Suprapubic skin (tissue), 4 donors: ENCODE measurements at regions not wholly inside any gene's neighbourhood (a gene's known extent, or its start where the extent isn't known, plus 50 kb on each side); places are given as distances from the start of the nearest gene placed in this dataset.
"Not testable (repeated sequence)": the region's sequence is repeated elsewhere in the genome, so short reads cannot be mapped to it uniquely, and the experiment has no call there.

Experiments
- DNase-seq, 2 donors: peaks; one replicate each; pipeline ENCODE4 v3.0.0-alpha.2; 2019; ENCODE audit warnings: low spot score in 2 of 2
- H3K27ac ChIP-seq: fragments of 200-600 bp; sonication (generic); one replicate; pipeline ENCODE4 v1.5.1; 2019
- H3K27me3 ChIP-seq: fragments of 200-600 bp; sonication (generic); one replicate; pipeline ENCODE4 v1.5.1; 2019
- H3K36me3 ChIP-seq: fragments of 200-600 bp; sonication (generic); one replicate; pipeline ENCODE4 v1.5.1; 2019
- H3K4me1 ChIP-seq: fragments of 200-600 bp; sonication (generic); one replicate; pipeline ENCODE4 v1.5.1; 2019
- H3K4me3 ChIP-seq: fragments of 200-600 bp; sonication (generic); one replicate; pipeline ENCODE4 v1.5.1; 2019; ENCODE audit warnings: mild to moderate bottlenecking
- H3K9me3 ChIP-seq: fragments of 200-600 bp; sonication (generic); one replicate; pipeline ENCODE4 v1.5.1; 2019
- CTCF ChIP-seq, 2 donors: fragments of 200-600 bp in 1 of 2; fragments of 450-650 bp in 1 of 2; sonication (generic) in 1 of 2; IDR thresholded peaks; one replicate each; pipeline ENCODE4 v1.5.1; 2016 to 2019; ENCODE audit warnings: antibody characterized with exemption in 2 of 2, mild to moderate bottlenecking in 1 of 2, moderate library complexity in 1 of 2
- EP300 ChIP-seq: sonication (generic); formaldehyde crosslinking; IDR thresholded peaks from one replicate; pipeline ENCODE4 v1.6.1; 2017; ENCODE audit warnings: antibody characterized with exemption
- POLR2A ChIP-seq, 2 donors: fragments of 450-650 bp; IDR thresholded peaks; one replicate each; pipeline ENCODE4 v1.6.1; 2017; ENCODE audit warnings: antibody characterized with exemption in 2 of 2, mild to moderate bottlenecking in 2 of 2, moderate library complexity in 2 of 2
- POLR2AphosphoS5 ChIP-seq, 3 donors: sonication (generic); formaldehyde crosslinking; IDR thresholded peaks; one replicate each; pipeline ENCODE4 v1.6.1; 2017; ENCODE audit warnings: antibody characterized with exemption in 3 of 3
- WGBS: methylation state at CpG from one replicate; pipeline ENCODE4 v1.1.5; 2018; 5-methylcytosine and 5-hydroxymethylcytosine counted together

DNA sequence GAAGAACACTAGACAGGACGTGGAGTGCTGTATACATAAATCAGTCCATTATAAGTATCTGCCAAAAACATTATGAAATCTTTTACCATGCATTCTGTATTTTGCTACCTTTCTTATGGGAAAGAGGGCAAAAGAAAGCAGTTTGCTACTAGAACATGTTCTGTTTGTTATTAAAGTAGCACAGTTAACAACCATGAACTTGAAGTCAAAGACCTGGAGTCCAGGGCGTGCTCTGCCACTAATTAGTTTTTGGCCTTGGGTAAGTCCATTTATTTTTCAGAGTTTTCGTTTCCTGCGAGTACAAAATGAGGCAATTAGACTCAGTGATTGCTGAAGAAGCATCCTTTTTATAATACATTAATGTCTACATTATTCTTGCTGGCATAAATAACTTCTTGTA is 143.3 kb upstream of the AGTR1 start:
- H3K27ac ChIP-seq: no peak overlapping the region
- 45% methylated on average over 4 of the region's 4 CpGs for WGBS
- no peaks in the 10 kb centered on the region for H3K9me3 ChIP-seq
- no peak overlapping the region for H3K4me3 ChIP-seq
- TF ChIP-seq POLR2A (IDR thresholded peaks at IDR 0.05) (no peak), POLR2AphosphoS5 (IDR thresholded peaks at IDR 0.05) (no peak), EP300 (no peak), CTCF (IDR thresholded peaks at IDR 0.05) (no peak)
- no peaks in the 10 kb centered on the region for H3K36me3 ChIP-seq
- H3K4me1 ChIP-seq: no peaks in the 10 kb centered on the region
- DNase-seq: no peak
- H3K27me3 ChIP-seq: no peaks in the 10 kb centered on the region

GRCh38 chr3:148556664-148557063 is 141.0 kb upstream of the AGTR1 start:
- Histone ChIP-seq H3K9me3 (no peaks in the 10 kb centered on the region), H3K4me3 (no peak overlapping the region), H3K27me3 (no peaks in the 10 kb centered on the region), H3K4me1 (no peaks in the 10 kb centered on the region), H3K36me3 (no peaks in the 10 kb centered on the region), H3K27ac (no peak overlapping the region)
- WGBS: 75% methylated on average over 1 of the region's 1 CpG
- no peak for DNase-seq
- TF ChIP-seq POLR2A (IDR thresholded peaks at IDR 0.05) (no peak), EP300 (no peak), POLR2AphosphoS5 (IDR thresholded peaks at IDR 0.05) (no peak), CTCF (IDR thresholded peaks at IDR 0.05) (no peak)

- H3K27me3 ChIP-seq, H3K9me3 ChIP-seq, H3K4me1 ChIP-seq, H3K4me3 ChIP-seq, DNase-seq, H3K27ac ChIP-seq, H3K36me3 ChIP-seq: not testable (repeated sequence)
- WGBS: 59% methylated on average over 3 of the region's 3 CpGs
These were observed 120.1 kb upstream of the AGTR1 start for GRCh38 chr3:148577579-148577978.

- WGBS: 10% methylated on average over 1 of the region's 1 CpG
- DNase-seq: no peak
- H3K4me3 ChIP-seq: no peak overlapping the region
- H3K27me3 ChIP-seq: no peaks in the 10 kb centered on the region
- H3K27ac ChIP-seq: no peak overlapping the region
- H3K36me3 ChIP-seq: no peaks in the 10 kb centered on the region
- no peaks in the 10 kb centered on the region for H3K9me3 ChIP-seq
- TF ChIP-seq POLR2AphosphoS5 (IDR thresholded peaks at IDR 0.05) (no peak), EP300 (no peak), CTCF (IDR thresholded peaks at IDR 0.05) (no peak), POLR2A (IDR thresholded peaks at IDR 0.05) (no peak)
- no peaks in the 10 kb centered on the region for H3K4me1 ChIP-seq
These were observed 115.6 kb upstream of the AGTR1 start for GRCh38 chr3:148582126-148582525.

DNA sequence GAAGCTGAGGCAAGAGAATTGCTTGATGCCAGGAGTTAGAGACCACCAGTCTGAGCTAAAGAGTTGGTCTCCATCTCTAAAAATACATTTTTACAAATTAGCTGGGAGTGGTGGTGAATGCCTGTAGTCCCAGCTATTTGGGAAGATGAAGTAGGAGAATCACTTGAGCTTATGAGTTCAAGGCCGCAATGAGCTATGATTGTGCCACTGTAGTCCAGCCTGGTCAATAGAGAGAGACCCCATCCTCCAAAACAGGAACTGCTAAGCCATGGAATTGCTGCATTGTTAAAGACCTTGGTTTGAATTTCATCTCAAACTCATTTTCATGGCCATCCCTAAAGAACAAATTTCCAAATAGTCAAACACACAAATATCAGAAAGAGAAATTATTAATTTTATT is 113.9 kb upstream of the AGTR1 start:
- no peak overlapping the region for H3K4me3 ChIP-seq
- DNase-seq: no peak
- WGBS: 93% methylated on average over 1 of the region's 1 CpG
- H3K27ac ChIP-seq: no peak overlapping the region
- no peaks in the 10 kb centered on the region for H3K27me3 ChIP-seq
- H3K4me1 ChIP-seq: no peaks in the 10 kb centered on the region
- no peaks in the 10 kb centered on the region for H3K36me3 ChIP-seq
- TF ChIP-seq EP300 (no peak), CTCF (IDR thresholded peaks at IDR 0.05) (no peak), POLR2AphosphoS5 (IDR thresholded peaks at IDR 0.05) (no peak), POLR2A (IDR thresholded peaks at IDR 0.05) (no peak)
- H3K9me3 ChIP-seq: no peaks in the 10 kb centered on the region

DNA sequence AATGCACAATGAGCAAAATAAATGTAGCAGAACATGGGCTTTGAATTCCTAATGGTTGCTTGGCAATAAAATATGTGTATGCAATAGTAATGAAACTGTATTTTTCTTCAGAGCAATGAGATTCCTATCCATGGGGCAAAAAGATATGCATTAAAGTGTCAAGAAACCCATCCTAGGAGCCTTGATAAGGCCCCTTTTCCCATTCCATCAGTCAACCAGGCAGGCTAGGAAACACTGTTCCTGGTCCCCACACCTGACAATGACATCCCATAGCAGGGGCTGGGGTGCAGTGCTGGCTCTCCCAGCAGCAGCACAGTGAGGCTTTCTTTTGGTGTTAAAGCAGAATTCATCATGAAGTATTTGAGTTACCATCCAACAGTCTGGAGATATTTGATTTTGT is 113.3 kb upstream of the AGTR1 start:
- no peak overlapping the region for H3K4me3 ChIP-seq
- TF ChIP-seq EP300 (no peak), CTCF (IDR thresholded peaks at IDR 0.05) (no peak), POLR2AphosphoS5 (IDR thresholded peaks at IDR 0.05) (no peak), POLR2A (IDR thresholded peaks at IDR 0.05) (no peak)
- DNase-seq: no peak
- H3K36me3 ChIP-seq: no peaks in the 10 kb centered on the region
- no peak overlapping the region for H3K27ac ChIP-seq
- H3K27me3 ChIP-seq: no peaks in the 10 kb centered on the region
- H3K4me1 ChIP-seq: no peaks in the 10 kb centered on the region
- H3K9me3 ChIP-seq: no peaks in the 10 kb centered on the region
